ENCODE measurements at regions not wholly inside any gene's neighbourhood (a gene's known extent, or its start where the extent isn't known, plus 50 kb on each side); places are given as distances from the start of the nearest gene placed in this dataset.

DNA sequence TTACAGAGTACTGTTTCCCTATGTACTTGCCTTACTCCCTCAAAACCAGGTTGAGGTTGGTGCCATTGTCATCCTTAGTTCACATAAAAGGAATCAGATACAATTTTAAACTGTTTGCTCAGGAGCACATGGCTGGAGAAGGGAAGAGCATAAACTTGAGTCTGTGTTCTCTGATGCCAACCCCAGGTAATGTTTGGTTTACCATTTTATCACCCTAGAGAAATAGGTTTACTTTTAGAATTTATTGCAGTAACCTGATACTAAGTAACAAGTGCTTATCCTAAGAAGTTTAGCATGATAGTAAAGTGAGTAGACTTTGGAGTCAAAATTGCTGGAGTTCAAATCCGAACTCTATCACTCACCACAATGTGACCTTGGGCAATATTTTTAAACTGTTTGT lies 86.3 kb downstream of the RFPL4B start:
- H3K9me3 ChIP-seq (ENCODE audit: control insufficient read depth, insufficient read depth, low read depth, low read length), result no peaks in the 10 kb centered on the region
- no peak overlapping the region for H3K27ac ChIP-seq (ENCODE audit: low read length)
- CTCF ChIA-PET, result no interaction called here
- H3K4me3 ChIP-seq (ENCODE audit: low read depth in 2 of 2, low read length in 2 of 2), result no peak overlapping the region
- DNase-seq (ENCODE audit: low read depth, low spot score) (no peak), ATAC-seq (no peak)
- no peaks in the 10 kb centered on the region for H3K36me3 ChIP-seq (ENCODE audit: control insufficient read depth, insufficient read depth, low read length)
- no peaks in the 10 kb centered on the region for H3K27me3 ChIP-seq (ENCODE audit: control insufficient read depth, insufficient read depth, low read length)
- in situ Hi-C loops (cut with HindIII; ENCODE audit: low pct_unique_long_range_greater_than_20kb, low sequenced_read_pairs) (no loop called here), intact Hi-C loops (cut with micrococcal nuclease; ENCODE audit: unreplicated experiment) (no loop called here)
- TF ChIP-seq, protein P1, sequence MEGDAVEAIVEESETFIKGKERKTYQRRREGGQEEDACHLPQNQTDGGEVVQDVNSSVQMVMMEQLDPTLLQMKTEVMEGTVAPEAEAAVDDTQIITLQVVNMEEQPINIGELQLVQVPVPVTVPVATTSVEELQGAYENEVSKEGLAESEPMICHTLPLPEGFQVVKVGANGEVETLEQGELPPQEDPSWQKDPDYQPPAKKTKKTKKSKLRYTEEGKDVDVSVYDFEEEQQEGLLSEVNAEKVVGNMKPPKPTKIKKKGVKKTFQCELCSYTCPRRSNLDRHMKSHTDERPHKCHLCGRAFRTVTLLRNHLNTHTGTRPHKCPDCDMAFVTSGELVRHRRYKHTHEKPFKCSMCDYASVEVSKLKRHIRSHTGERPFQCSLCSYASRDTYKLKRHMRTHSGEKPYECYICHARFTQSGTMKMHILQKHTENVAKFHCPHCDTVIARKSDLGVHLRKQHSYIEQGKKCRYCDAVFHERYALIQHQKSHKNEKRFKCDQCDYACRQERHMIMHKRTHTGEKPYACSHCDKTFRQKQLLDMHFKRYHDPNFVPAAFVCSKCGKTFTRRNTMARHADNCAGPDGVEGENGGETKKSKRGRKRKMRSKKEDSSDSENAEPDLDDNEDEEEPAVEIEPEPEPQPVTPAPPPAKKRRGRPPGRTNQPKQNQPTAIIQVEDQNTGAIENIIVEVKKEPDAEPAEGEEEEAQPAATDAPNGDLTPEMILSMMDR (IDR thresholded peaks at IDR 0.05), result no peak
- TF ChIP-seq, protein P2, sequence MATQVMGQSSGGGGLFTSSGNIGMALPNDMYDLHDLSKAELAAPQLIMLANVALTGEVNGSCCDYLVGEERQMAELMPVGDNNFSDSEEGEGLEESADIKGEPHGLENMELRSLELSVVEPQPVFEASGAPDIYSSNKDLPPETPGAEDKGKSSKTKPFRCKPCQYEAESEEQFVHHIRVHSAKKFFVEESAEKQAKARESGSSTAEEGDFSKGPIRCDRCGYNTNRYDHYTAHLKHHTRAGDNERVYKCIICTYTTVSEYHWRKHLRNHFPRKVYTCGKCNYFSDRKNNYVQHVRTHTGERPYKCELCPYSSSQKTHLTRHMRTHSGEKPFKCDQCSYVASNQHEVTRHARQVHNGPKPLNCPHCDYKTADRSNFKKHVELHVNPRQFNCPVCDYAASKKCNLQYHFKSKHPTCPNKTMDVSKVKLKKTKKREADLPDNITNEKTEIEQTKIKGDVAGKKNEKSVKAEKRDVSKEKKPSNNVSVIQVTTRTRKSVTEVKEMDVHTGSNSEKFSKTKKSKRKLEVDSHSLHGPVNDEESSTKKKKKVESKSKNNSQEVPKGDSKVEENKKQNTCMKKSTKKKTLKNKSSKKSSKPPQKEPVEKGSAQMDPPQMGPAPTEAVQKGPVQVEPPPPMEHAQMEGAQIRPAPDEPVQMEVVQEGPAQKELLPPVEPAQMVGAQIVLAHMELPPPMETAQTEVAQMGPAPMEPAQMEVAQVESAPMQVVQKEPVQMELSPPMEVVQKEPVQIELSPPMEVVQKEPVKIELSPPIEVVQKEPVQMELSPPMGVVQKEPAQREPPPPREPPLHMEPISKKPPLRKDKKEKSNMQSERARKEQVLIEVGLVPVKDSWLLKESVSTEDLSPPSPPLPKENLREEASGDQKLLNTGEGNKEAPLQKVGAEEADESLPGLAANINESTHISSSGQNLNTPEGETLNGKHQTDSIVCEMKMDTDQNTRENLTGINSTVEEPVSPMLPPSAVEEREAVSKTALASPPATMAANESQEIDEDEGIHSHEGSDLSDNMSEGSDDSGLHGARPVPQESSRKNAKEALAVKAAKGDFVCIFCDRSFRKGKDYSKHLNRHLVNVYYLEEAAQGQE (IDR thresholded peaks at IDR 0.05; ENCODE audit: insufficient read depth in 1 of 2, low read depth in 2 of 2, low read length in 1 of 2), result no peak
- no peak for TF ChIP-seq POLR2AphosphoS5 (IDR thresholded peaks at IDR 0.05; ENCODE audit: low read depth, low read length)
- TF ChIP-seq TCF7L2 (IDR thresholded peaks at IDR 0.05; ENCODE audit: low read depth, low read length), result no peak
- TF ChIP-seq SIN3A (IDR thresholded peaks at IDR 0.05; ENCODE audit: borderline replicate concordance, insufficient read depth, low read depth, low read length), result no peak
- H3K4me1 ChIP-seq (ENCODE audit: control insufficient read depth, insufficient read depth, low read length), result no peaks in the 10 kb centered on the region
- POLR2A ChIA-PET, result no interaction called here
- BruUV-seq (replicated peaks), result no TSS peak

DNA sequence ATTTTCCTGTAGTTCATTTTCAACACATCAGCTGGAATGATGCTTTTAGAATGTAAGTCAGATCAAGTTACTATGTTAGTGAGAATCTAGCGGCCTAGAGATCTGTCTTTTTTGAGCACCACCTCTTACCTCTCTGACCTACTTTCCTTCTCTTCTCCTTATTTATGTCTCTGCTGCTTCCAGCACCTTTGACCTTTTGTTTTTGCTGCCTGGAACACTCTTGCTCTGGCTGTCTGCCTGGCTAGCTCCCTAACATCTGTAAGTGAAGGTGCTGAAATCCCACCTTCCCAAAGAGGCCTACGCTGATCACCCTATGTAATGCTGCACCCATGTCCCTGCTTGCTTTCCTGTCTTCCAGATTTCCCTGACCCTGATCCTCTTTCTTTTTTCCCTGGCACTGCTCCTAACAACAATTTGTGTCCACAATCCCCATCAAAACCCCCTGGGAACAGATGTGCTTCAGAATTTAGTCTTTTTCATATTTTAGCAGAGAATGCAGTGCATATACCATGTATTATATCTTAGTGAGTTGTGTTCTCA lies 87.8 kb downstream of the RFPL4B start:
- intact Hi-C loops (cut with micrococcal nuclease; ENCODE audit: unreplicated experiment), result no loop called here
- ATAC-seq (no peak), DNase-seq (ENCODE audit: low read depth, low spot score) (no peak)
- TF ChIP-seq POLR2AphosphoS5 (IDR thresholded peaks at IDR 0.05; ENCODE audit: low read depth, low read length) (no peak), TCF7L2 (IDR thresholded peaks at IDR 0.05; ENCODE audit: low read depth, low read length) (no peak), SIN3A (IDR thresholded peaks at IDR 0.05; ENCODE audit: borderline replicate concordance, insufficient read depth, low read depth, low read length) (no peak)
- TF ChIP-seq, protein P2 (IDR thresholded peaks at IDR 0.05; ENCODE audit: insufficient read depth in 1 of 2, low read depth in 2 of 2, low read length in 1 of 2), result no peak
- TF ChIP-seq, protein P1 (IDR thresholded peaks at IDR 0.05), result no peak
- POLR2A ChIA-PET, result no interaction called here
- H3K27me3 ChIP-seq (ENCODE audit: control insufficient read depth, insufficient read depth, low read length), result no peaks in the 10 kb centered on the region
- H3K36me3 ChIP-seq (ENCODE audit: control insufficient read depth, insufficient read depth, low read length), result no peaks in the 10 kb centered on the region
- in situ Hi-C loops (cut with HindIII; ENCODE audit: low pct_unique_long_range_greater_than_20kb, low sequenced_read_pairs), result no loop called here
- no peak overlapping the region for H3K4me3 ChIP-seq (ENCODE audit: low read depth in 2 of 2, low read length in 2 of 2)
- no peaks in the 10 kb centered on the region for H3K4me1 ChIP-seq (ENCODE audit: control insufficient read depth, insufficient read depth, low read length)
- H3K27ac ChIP-seq (ENCODE audit: low read length), result no peak overlapping the region
- CTCF ChIA-PET, result no interaction called here
- no TSS peak for BruUV-seq (replicated peaks)
- H3K9me3 ChIP-seq (ENCODE audit: control insufficient read depth, insufficient read depth, low read depth, low read length), result no peaks in the 10 kb centered on the region
